HG03521 (cell line): ENCODE measurements at regions not wholly inside any gene's neighbourhood (a gene's known extent, or its start where the extent isn't known, plus 50 kb on each side); places are given as distances from the start of the nearest gene placed in this dataset.
"Not testable (repeated sequence)": the region's sequence is repeated elsewhere in the genome, so short reads cannot be mapped to it uniquely, and the experiment has no call there.

Source experiments
- ATAC-seq: cut with Tn5 transposase; IDR thresholded peaks from one replicate; pipeline ENCODE4 v1.9.1; 2021; ENCODE audit warnings: mild to moderate bottlenecking, moderate library complexity; ENCODE audit not compliant: unreplicated experiment

GRCh38 chr1:79781261-79781660 lies 774.7 kb upstream of the ADGRL4 start:
- ATAC-seq, result no peak

DNA sequence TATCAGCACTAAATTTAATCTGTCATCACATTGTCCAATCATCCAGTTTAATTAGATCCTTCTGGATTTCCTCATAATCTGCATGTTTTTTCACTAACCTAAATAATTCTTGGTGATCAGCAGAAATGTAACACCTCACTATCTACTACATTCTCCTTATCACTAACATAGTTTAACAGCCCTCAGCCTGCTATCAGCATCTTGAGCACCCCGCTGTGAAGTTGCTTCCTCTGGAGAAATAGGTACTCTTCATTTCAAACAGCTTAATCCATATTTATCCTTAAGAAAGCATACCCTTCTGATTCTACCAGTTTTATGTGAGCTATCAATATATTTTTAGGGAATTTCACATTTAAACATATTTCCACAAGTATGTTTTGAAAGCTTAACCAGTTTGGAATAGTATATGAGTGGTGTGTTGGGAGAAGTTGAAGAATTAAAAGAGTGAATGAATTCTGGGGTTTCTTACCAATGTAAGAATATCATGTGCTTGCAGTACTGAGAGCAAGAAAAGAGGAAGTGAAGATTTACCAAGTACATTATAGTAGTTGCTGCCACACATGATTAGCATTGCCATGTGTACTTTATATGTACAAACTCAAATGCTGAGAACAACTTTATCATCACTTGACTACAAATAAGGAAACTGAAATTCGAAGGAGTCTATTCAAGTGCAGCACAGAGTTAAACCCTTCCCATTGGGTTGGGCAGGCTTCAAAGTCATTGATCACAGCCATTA lies 771.1 kb upstream of the ADGRL4 start:
- peak; percentile 99 for ATAC-seq

DNA sequence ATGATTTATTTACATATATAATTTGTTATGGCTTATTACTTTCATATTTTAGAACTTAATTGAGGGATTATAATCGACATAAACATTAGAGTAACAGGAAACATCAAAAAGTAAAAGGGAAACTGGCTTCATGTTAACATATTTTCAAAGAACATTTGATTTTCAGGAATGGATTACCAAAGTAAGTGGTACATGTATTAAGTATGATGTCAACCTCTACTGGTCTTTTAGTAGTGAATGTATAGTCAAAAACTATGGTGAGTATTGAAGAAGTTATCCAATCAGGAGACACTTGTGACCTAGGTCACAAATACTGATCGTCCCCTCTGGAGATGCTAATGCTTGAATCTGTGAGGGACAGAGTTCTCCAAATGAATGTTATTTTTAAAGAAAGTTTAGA lies 768.9 kb upstream of the ADGRL4 start:
- ATAC-seq, result no peak

DNA sequence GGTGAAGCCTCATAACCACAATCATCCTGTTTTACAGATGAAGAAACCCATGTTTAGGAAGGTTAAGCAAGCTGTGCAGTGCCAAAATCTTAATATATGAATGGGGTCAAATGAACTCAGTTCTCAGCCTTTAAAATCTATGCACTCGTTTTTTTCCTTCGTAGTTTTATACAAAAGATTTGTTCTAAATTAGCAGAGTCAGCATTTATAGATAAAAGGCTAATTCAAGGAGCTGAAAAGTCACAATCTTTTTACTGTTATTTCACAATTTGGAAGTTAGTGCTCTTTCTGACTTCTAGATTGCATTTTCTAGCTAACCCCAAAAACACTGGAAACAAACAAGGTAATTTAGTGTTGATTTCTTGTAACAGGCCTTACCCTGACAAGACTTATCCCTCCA lies 766.9 kb upstream of the ADGRL4 start:
- no peak for ATAC-seq

DNA sequence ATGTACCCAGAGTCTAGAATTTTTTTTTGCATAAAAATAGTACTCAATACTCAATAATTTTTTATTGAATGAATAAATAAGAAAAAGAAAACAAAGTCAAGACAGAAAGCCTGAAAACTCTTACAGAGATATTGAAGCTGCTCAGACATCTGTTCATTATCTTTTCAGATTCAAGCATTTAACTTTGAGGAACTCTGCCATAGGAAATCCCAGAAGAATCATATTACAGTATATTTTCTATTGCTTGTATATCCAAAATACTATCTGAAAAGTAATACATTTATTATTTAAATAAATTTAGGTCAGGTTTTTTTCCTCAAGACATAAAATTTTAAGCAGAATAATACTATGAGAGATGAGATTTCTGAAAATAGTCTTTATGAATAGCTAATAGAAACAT lies 755.9 kb upstream of the ADGRL4 start:
- no peak for ATAC-seq

GRCh38 chr1:79760531-79760930 lies 754.0 kb upstream of the ADGRL4 start:
- ATAC-seq, result no peak

DNA sequence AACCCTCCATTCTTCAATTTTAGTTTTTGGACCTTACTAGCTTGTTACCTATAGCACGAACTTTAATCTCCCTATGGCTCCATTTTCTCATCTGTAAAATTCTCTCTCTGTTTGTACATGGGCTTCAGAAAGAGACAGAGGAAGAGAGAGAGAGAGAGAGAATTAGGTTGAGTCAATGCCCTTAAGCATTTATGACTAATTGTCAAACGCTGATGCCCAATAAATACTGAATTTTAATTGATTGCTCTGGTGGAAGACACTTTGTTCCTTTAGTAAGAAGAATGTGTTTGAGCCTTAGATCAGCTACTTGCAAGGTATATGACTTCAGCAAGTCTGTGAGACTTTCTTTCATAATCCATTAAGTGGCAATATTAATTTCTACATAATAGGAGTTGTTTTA lies 743.1 kb upstream of the ADGRL4 start:
- no peak for ATAC-seq

- ATAC-seq, result no peak
These were observed 739.4 kb upstream of the ADGRL4 start for GRCh38 chr1:79745929-79746328.

DNA sequence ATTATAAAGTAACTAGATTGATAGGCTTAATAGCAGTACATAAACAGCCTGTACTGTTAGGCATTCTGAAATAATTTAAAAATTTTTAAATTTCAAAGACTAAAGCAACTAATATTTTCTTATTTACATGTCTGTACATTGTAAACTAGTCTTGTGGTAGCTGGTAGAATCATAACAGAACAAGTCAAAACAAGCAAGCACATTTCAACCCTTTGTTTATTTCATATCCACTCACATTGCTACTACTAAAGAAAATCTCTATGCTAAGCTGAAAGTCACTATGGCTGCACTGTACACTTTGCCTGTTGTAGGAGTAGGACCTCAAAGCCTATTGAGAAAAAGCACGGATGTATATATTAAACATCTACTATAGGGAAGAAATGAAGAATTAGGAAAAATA lies 738.2 kb upstream of the ADGRL4 start:
- no peak for ATAC-seq

DNA sequence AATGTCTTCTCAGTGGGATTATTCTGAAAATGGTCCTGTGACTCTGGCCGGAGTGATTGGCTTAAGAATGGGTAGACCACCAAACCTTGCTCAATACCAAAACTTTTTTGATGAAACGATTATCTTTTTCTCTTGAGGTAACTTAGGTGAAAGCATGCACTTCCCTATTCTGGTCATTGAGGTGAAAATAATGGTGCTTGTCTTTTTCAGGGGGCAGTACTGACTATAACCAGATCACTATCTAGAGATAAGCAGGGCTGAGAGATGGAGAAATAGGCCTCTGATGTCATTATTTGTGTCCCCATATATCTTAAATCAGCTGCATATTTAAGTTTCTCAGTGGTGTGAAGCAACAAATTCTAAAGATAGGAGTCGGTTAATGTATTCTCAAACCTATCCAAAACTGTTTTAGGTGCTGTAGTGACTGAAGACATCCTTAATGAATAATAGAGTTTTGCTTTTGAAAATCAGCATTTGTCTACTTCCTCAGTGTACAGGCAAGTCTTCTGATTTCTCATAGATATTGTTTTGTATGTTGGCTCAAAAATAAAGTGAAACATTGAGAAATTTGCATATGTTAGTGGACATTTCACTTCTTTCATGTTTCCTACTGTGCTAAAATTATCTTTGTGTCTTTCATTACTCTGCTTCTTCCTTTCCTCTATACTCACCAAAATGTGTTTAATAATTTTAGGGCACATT lies 735.3 kb upstream of the ADGRL4 start:
- ATAC-seq, result peak; percentile 75

DNA sequence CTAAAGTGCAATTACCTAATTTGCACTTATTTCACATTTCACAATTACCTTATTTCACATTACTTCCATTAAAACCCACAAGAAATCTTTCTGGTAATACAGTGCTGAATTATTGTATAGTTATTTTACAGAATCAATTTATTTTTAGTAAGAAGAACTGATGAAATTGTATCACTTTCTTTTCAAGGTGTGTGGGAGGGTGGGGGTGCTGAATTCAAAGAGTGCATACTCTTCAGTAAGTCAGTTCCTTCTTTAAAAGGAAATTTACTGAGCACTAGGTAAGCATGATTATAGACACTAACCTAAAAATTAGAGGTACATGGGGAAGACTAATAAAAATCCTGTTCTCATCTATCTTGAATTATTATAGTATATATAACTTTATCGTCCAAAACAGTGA lies 731.6 kb upstream of the ADGRL4 start:
- ATAC-seq, result no peak

DNA sequence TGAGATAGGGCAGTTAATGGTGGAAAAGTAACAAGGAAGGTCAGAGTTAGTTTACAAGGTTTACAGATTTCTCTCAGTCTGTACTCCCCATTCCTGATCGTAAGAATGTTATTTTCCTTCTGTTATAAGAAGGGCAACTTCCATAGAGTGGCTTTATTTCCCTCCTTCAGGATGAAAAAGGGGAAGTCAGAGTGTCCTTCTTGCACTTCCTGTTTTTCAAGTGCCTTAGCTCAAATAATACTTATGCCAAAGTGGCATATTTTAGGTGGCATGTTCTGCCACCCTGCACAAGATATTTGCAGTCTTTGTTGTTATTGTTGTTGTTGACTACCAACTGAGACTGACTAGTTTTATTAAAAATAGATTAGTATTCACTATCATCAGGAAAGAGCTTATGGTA lies 730.7 kb upstream of the ADGRL4 start:
- ATAC-seq, result no peak

- no peak for ATAC-seq
These were observed 726.4 kb upstream of the ADGRL4 start for GRCh38 chr1:79732950-79733349.

GRCh38 chr1:79726911-79727310 lies 720.4 kb upstream of the ADGRL4 start:
- ATAC-seq, result no peak

- no peak for ATAC-seq
These were observed 719.8 kb upstream of the ADGRL4 start for GRCh38 chr1:79726321-79726720.

- ATAC-seq, result no peak
These were observed 709.9 kb upstream of the ADGRL4 start for GRCh38 chr1:79716447-79716846.

GRCh38 chr1:79714664-79715063 lies 708.1 kb upstream of the ADGRL4 start:
- ATAC-seq, result no peak

DNA sequence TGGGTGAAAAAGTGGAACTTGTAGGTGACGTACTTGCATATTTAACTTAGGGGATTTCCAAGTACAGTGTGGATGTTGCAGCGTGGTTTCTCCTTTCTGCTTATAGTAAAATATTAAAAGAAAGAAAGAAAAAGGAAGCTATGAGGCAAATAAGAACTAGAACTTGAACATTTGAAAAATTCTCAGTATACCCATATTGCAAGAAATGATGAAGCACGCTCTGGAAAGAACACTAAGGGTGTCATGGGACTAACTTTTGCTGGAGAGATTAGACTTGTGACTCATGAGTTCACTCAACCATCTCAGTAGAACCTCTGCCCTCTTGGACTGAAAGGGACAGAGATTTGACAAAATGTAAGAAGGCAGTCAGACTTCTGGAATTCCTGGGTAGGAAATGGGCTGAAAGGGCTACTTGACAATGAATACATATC lies 704.5 kb upstream of the ADGRL4 start:
- ATAC-seq, result peak; percentile 78

- no peak for ATAC-seq
These were observed 702.2 kb upstream of the ADGRL4 start for GRCh38 chr1:79708646-79709265.

GRCh38 chr1:79705218-79705617 lies 698.7 kb upstream of the ADGRL4 start:
- no peak for ATAC-seq

GRCh38 chr1:79704067-79704466 lies 697.5 kb upstream of the ADGRL4 start:
- ATAC-seq, result no peak

- not testable (repeated sequence) for ATAC-seq
These were observed 695.9 kb upstream of the ADGRL4 start for GRCh38 chr1:79702336-79702999.
